ENCODE measurements at regions not wholly inside any gene's neighbourhood (a gene's known extent, or its start where the extent isn't known, plus 50 kb on each side); places are given as distances from the start of the nearest gene placed in this dataset.

DNA sequence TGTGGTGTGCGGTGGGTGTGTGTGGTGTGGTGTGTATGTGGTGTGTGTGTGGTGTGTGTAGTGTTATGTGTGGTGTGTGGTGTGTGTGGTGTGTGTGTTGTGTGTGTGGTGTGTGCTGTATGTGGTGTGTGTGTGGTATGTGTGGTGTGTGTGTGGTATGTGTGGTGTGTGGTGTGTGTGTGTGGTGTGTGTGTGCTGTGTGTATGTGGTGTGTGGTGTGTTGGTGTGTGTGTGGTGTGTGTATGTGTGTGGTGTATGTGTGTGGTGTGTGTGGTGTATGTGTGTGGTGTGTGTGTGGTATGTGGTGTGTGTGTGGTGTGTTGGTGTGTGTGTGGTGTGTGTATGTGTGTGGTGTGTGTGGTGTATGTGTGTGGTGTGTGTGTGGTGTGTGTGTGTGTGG, 144.3 kb downstream of the HSD17B3 start:
- Mint-ChIP-seq H3K4me1 (peaks cover 12% of the 10 kb centered on the region), H3K9me3 (no peaks in the 10 kb centered on the region; the same call in 2 of the 3 replicates), H3K36me3 (ENCODE audit: low read depth) (no peaks in the 10 kb centered on the region), H3K27ac (no peak overlapping the region), H3K27me3 (ENCODE audit: insufficient read depth, low read depth, poor library complexity) (peaks cover 2% of the 10 kb centered on the region), H3K4me3 (no peak overlapping the region)
- no peak for TF ChIP-seq NANOG (IDR thresholded peaks at IDR 0.05; ENCODE audit: borderline replicate concordance)
- no peak for TF ChIP-seq ZNF331 (CRISPR knock-in tag; IDR thresholded peaks at IDR 0.05; ENCODE audit: low read depth)
- no peak for TF ChIP-seq CREB1 (CRISPR knock-in tag; IDR thresholded peaks at IDR 0.05; ENCODE audit: low read depth)
- TF ChIP-seq STAT1 (IDR thresholded peaks at IDR 0.05; ENCODE audit: unreplicated experiment): no peak
- TF ChIP-seq, protein P1, sequence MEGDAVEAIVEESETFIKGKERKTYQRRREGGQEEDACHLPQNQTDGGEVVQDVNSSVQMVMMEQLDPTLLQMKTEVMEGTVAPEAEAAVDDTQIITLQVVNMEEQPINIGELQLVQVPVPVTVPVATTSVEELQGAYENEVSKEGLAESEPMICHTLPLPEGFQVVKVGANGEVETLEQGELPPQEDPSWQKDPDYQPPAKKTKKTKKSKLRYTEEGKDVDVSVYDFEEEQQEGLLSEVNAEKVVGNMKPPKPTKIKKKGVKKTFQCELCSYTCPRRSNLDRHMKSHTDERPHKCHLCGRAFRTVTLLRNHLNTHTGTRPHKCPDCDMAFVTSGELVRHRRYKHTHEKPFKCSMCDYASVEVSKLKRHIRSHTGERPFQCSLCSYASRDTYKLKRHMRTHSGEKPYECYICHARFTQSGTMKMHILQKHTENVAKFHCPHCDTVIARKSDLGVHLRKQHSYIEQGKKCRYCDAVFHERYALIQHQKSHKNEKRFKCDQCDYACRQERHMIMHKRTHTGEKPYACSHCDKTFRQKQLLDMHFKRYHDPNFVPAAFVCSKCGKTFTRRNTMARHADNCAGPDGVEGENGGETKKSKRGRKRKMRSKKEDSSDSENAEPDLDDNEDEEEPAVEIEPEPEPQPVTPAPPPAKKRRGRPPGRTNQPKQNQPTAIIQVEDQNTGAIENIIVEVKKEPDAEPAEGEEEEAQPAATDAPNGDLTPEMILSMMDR (conservative IDR thresholded peaks at IDR 0.05; ENCODE audit: low read depth in 2 of 2): no peak
- TF ChIP-seq EZH2 (IDR thresholded peaks at IDR 0.05; ENCODE audit: low read depth, unreplicated experiment): no peak
- TF ChIP-seq, protein P2, sequence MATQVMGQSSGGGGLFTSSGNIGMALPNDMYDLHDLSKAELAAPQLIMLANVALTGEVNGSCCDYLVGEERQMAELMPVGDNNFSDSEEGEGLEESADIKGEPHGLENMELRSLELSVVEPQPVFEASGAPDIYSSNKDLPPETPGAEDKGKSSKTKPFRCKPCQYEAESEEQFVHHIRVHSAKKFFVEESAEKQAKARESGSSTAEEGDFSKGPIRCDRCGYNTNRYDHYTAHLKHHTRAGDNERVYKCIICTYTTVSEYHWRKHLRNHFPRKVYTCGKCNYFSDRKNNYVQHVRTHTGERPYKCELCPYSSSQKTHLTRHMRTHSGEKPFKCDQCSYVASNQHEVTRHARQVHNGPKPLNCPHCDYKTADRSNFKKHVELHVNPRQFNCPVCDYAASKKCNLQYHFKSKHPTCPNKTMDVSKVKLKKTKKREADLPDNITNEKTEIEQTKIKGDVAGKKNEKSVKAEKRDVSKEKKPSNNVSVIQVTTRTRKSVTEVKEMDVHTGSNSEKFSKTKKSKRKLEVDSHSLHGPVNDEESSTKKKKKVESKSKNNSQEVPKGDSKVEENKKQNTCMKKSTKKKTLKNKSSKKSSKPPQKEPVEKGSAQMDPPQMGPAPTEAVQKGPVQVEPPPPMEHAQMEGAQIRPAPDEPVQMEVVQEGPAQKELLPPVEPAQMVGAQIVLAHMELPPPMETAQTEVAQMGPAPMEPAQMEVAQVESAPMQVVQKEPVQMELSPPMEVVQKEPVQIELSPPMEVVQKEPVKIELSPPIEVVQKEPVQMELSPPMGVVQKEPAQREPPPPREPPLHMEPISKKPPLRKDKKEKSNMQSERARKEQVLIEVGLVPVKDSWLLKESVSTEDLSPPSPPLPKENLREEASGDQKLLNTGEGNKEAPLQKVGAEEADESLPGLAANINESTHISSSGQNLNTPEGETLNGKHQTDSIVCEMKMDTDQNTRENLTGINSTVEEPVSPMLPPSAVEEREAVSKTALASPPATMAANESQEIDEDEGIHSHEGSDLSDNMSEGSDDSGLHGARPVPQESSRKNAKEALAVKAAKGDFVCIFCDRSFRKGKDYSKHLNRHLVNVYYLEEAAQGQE (IDR thresholded peaks at IDR 0.05; ENCODE audit: unreplicated experiment): no peak
- no peaks in the 10 kb centered on the region for H3K36me3 ChIP-seq (ENCODE audit: insufficient read depth)
- DNase-seq (ENCODE audit: low spot score): no peak
- H3K79me2 ChIP-seq (replicated peaks; ENCODE audit: insufficient read depth): no peaks in the 10 kb centered on the region
- ATAC-seq: no peak
- H3K4me1 ChIP-seq (ENCODE audit: insufficient read depth): peaks cover 3% of the 10 kb centered on the region; the same call in 1 of the 2 replicates
- no peaks in the 10 kb centered on the region for H3F3A ChIP-seq (replicated peaks; ENCODE audit: low read depth)
- H3K9me2 ChIP-seq (ENCODE audit: insufficient read depth): peaks cover 9% of the 10 kb centered on the region; the same call in 1 of the 2 replicates
- H4K20me1 ChIP-seq (replicated peaks; ENCODE audit: insufficient read depth): no peaks in the 10 kb centered on the region
- H3K27me3 ChIP-seq (ENCODE audit: insufficient read depth): no peaks in the 10 kb centered on the region
- H3K4me2 ChIP-seq: no peak overlapping the region
- H2AFZ ChIP-seq: no peak overlapping the region
- H3K4me3 ChIP-seq: no peak overlapping the region
- no peak overlapping the region for H3K27ac ChIP-seq (ENCODE audit: low read depth)

DNA sequence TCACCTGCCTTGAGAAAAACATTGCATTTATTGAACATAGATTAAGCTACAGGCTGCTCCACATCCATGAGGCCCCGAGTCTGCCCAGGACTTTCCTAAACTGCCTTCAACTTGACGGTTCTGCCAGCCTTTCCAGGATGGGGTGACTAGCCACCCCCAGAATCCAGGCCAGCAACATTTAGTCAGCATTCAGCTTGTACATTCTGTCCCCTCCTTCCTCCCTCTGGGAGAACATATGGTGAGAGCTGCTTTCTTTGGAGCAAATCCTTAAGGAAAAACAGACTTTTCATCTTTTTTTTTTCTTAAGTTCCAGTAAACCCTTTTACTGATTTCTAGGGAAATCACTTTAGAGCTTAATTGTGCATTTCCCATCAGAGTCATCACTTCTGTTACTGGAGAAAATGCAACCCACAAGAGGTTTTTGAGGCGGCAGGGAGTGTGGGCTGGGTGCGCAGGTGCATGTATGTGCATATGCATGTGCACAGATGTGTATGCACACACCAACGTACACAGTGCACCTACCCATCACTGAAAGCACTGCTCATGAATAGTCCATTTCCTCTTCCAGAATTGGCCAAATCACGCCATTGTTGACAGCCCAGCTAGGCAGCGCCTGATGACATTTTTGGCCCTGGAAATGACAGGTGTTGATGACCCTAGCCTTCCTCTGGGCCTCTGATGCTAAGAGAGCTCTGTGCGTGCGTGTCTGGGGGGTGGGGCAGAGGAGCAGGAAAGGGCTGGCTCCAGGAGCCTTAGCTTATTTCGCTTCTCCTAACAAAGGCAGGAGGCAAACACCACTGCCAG, 145.6 kb downstream of the HSD17B3 start:
- Mint-ChIP-seq H3K9me3 (no peaks in the 10 kb centered on the region; the same call in 2 of the 3 replicates), H3K27me3 (ENCODE audit: insufficient read depth, low read depth, poor library complexity) (peaks cover 2% of the 10 kb centered on the region), H3K4me3 (no peak overlapping the region), H3K36me3 (ENCODE audit: low read depth) (no peaks in the 10 kb centered on the region), H3K4me1 (peaks cover 12% of the 10 kb centered on the region), H3K27ac (peak overlapping the region; percentile 7; the same call in 1 of the 2 replicates)
- H3K36me3 ChIP-seq (ENCODE audit: insufficient read depth): no peaks in the 10 kb centered on the region
- no peak for DNase-seq (ENCODE audit: low spot score)
- ATAC-seq: peak; percentile 69
- H4K20me1 ChIP-seq (replicated peaks; ENCODE audit: insufficient read depth): no peaks in the 10 kb centered on the region
- no peaks in the 10 kb centered on the region for H3K79me2 ChIP-seq (replicated peaks; ENCODE audit: insufficient read depth)
- H3K27ac ChIP-seq (ENCODE audit: low read depth): no peak overlapping the region
- peak overlapping the region; percentile 64 for H2AFZ ChIP-seq
- TF ChIP-seq EZH2 (IDR thresholded peaks at IDR 0.05; ENCODE audit: low read depth, unreplicated experiment): no peak
- TF ChIP-seq, protein P3, sequence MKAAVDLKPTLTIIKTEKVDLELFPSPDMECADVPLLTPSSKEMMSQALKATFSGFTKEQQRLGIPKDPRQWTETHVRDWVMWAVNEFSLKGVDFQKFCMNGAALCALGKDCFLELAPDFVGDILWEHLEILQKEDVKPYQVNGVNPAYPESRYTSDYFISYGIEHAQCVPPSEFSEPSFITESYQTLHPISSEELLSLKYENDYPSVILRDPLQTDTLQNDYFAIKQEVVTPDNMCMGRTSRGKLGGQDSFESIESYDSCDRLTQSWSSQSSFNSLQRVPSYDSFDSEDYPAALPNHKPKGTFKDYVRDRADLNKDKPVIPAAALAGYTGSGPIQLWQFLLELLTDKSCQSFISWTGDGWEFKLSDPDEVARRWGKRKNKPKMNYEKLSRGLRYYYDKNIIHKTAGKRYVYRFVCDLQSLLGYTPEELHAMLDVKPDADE (IDR thresholded peaks at IDR 0.05): no peak
- no peak for TF ChIP-seq NANOG (IDR thresholded peaks at IDR 0.05; ENCODE audit: borderline replicate concordance)
- H3K4me3 ChIP-seq: no peak overlapping the region
- peaks cover 9% of the 10 kb centered on the region; the same call in 1 of the 2 replicates for H3K9me2 ChIP-seq (ENCODE audit: insufficient read depth)
- no peaks in the 10 kb centered on the region for H3K27me3 ChIP-seq (ENCODE audit: insufficient read depth)
- no peak overlapping the region for H3K4me2 ChIP-seq
- H3F3A ChIP-seq (replicated peaks; ENCODE audit: low read depth): no peaks in the 10 kb centered on the region
- peaks cover 3% of the 10 kb centered on the region; the same call in 1 of the 2 replicates for H3K4me1 ChIP-seq (ENCODE audit: insufficient read depth)
